HK-2 (cell line): ENCODE measurements at regions not wholly inside any gene's neighbourhood (a gene's known extent, or its start where the extent isn't known, plus 50 kb on each side); places are given as distances from the start of the nearest gene placed in this dataset.
"Not testable (repeated sequence)": the region's sequence is repeated elsewhere in the genome, so short reads cannot be mapped to it uniquely, and the experiment has no call there.

Experiments
- DNase-seq: peaks from one replicate; pipeline ENCODE4 v3.0.0-alpha.2; 2018; ENCODE audit not compliant: unreplicated experiment

DNA sequence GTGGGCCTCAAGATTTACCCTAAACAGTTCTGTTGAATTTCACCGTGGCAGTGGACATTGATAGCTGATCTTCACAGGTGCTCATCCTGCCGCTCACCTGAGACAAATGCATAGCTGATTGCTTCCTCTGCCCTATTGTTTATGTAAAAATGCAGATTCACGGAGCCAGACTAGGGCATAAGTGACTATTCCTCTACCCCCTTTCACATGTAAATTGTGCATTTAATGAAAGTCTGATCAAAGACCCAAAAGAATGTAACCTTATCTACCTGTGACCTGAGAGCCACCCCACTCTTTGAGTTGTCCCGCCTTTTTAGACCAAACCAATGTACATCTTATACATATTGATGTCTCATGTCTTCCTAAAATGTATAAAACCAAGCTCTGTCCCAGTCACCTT, 312.4 kb upstream of the CDH5 start:
- no peak for DNase-seq

DNA sequence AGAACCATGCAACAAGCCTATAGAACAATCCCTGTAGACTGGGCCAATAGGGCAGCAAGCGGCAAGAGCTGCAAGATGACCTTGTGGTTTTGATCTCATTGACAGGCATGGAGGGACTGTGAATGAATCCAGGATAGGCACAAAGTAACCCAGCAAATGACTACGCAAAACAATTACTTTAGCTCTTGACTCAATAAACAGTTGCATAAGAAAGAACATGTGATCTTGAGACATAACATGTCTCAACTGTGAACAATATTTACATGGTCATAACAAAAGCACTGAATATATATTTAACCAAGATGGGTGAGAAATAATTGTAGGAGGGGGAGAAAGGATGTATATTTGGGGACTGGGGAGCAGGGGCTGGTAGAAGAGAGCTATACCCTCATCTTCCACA, 313.7 kb upstream of the CDH5 start:
- no peak for DNase-seq

DNA sequence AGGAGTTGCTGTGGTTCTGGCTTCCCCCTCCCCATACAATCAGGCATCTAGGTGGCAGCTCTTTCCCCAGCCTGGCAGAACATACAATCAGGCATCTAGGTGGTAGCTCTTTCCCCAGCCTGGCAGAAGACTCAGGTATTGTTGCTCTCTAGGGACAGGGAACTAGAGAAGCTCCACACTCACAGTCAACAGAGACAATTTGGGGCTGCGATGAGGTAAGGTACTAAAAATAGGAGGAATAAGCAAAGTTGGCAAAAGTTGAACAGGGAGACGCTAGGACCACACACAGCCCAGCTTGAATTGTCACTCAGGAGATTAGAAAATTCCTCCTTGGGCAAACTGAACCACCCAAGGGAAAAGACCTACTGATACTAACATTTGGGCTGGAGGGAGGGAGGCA, 315.5 kb upstream of the CDH5 start:
- no peak for DNase-seq

DNA sequence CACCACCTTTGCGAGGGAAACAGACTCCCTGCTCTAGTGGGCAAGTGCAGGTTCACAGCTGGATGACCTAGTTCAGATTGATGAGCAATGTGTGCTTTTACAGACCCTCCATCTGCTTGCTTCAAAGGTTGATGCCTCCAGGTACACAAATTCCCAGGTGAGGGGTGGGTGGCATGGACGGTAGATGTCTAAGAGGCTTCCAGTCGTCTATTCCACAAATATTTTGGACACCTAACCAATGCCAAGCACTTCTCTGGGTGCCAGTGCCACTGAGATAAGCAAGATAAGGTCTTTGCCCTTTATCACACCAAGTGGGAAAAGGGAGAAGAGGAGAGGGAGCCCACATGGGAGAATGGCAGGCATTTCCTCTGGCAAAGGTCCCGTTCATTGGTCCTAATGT, 316.6 kb upstream of the CDH5 start:
- DNase-seq = no peak

DNA sequence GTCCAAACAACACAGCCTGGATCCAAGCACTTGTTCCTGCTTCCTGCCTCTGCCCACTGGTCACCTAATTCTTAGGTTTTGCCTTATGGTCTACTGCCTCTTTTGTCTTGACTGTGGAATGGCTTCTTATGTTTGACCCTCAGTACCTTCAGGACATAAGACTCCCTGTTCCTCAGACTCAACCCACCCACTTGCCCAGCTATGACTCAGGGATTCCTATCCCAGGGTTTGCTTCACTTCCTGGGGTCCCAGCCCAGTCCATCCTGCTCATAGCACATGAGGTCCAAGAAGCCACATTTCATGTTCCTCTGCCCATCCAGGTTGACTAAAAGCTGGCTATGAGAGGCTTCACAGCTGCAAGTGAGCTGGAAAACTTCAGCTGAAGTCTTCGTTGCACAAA, 320.9 kb upstream of the CDH5 start:
- no peak for DNase-seq

DNA sequence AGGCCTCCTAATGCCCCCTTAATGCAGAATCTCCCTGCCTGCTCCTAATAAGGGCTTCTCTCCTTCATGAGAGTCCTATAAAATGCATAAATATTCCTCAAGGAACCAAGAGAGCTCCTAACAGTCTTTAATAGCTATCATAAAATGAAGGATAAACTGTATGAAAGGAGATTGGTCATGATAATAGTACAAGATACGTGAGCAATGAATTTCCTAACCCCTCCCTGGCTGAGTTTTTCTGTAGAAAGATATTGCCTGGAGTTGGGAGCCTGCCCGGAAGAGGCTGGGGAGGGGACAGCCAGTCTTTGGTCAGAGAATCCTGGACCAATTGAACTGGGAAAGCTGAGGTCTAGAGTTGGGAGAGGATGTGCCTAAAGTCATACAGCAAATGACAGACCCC, 321.9 kb upstream of the CDH5 start:
- no peak for DNase-seq

DNA sequence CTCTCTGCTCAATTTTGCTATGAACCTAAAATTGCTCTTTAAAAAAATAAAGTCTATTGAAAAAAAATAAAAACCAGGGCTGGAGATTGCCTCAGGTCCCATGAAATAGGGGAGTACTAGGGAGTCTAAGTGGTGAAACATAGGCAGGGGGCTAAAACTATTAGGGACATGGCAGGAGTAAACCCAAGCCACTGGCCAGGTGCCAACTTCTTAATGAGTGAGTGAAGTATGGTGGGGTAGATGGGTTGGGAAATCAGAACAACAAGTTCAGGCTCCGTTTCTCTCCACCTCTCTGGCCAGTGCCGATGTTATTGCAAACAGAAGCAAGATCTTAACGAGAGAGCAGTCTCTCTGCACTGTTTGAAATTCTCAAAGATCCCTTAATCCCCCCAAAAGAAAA, 322.4 kb upstream of the CDH5 start:
- no peak for DNase-seq

DNA sequence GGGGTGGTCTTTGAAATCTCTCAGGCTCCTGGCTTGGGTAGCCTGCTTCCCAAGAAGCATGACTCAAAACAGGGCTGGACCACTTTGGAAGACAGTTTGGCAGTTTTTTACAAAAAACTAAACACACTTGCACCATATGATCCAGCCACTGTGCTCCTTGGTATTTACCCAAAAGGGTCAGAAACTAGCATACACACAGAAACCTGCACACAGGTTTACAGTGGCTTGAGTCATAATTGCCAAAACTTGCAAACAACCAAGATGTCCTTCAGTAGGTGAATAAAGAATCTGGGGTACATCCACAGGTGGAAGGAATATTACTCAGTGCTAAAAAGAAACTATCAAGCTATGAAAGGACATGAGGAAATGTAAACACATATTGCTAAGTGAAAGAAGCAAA, 323.2 kb upstream of the CDH5 start:
- no peak for DNase-seq

DNA sequence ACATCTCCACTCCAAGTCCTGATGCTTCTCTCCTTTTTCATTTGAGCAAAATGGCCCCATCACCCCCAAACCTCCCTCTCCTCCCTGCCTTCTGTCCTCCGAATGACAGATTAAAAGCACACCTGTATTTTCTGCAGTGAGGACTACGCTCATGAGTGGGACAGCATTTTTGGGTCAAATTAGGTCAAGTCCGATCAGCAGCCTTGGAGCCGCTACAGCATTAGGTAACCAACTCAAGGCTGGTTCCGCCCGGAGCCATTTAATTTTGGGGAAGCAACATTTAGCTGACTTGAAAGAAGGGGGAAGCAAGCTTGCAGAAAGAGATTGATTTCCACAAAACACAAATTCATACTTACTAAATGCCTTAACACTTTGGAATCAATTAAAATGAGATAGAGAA, 324.1 kb upstream of the CDH5 start:
- no peak for DNase-seq

DNA sequence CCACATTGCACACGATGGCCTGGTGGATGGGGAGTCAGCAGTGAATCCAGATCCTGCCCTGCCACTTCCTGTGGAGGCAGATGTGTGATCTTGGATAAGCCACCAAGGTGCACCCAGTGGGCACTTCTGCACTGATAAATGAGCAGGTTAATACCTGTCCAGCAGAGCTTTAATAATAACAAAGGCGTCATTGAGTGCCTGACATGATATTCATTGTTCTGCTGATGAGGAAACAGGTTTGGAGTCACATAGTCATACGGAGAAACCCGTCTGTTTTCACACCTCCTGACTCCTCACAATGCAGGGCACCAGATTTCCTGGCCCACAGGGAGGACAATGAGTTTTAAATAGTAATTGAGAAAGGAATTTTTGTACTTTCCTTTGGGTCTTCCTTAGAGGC, 324.6 kb upstream of the CDH5 start:
- no peak for DNase-seq

DNA sequence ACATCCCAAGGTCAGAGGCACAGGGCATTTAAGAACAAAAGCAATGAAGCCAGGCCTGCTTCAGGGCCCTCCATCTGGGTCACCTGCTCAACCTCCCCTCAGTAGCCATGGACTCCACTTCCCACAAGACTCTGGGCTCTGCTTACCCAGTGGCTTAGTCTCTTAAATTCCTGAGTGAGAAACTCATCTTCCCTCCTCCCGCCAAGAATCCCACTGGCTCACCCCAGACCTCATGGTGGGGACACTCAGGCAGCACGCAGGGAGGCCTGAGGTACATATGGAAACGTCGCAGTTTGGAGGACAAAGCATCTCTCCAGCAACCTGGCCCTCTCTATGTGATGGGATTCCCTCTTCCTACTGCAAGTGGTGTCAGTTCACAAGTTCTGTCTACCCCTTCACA, 326.7 kb upstream of the CDH5 start:
- DNase-seq = no peak

DNA sequence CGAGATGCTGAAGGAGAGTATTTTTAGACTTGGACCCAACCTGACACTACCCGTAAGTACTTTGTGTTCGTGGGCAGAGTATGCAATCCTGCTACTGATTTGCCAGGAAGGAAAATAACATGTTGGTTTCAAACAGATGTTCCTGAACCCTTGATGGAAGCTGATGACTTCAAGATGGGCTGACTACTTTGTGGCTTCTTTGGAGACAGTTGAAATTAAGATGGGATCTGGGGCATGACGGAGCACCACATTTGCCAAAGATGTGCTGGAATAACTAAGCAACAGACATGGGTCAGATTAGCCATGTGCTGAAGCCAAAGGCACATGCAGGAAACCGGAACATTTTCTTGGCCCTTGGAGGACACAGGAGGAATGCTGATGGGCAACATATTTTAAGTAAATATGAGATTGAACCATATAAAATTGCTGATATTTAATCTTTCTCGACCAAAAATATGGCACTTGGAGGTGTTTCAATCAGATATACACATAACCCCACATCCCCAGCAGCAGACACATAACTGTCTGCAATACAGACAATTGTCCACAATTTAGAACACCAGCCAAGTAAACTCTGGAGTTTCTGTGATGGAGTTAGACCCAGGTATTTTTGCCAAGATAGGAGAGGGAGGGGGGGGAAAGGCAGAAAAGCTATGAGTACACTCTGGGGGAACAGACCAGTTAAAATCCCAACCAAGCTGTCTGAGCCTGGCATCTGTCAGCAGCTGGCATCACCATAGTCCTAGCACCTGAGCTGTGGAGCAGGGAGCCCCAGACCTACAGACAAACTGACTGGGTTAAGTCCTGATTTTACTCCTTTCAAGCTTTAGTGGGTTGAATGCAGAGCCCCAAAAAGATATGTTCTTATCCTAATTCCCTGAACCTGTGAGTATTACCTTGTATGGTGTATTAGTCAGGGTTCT, 329.4 kb upstream of the CDH5 start:
- no peak for DNase-seq

DNA sequence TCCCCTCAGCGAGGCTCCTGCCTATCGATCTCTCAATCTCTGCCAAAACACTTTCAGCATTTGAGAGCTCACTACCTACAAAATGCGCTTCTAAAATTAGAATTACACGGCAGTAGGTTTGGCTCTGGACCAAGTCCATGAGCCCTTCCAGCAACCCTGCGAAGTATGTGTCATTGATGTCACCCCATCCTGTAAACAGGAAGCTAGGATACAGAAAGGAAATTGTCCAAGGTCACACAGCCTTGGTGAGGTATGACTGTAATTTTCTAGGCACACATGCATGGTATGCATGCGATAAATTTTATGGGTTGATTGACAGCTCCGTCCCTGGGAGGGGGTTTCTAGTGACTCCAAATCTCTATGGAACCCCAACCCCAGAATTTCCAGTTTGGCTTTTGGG, 330.3 kb upstream of the CDH5 start:
- no peak for DNase-seq

DNA sequence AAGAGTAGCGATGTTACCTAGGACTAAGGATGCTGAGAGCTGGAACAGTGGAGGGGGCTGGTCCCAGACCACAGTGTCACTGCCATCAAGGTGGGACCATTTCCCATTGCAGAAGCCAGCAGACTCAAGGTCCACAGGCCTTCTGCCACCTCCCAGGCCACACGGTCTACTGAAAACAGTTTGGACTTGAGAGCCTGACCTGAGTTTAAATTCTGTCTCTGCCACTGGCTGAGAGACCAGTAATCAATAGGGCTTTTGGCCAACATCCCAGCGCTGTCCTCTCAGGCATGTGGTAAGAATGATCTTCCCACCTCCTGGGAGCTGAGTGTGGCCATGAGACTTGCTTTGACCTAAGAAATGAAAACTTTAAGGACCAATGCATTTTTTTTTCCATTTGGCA, 331.4 kb upstream of the CDH5 start:
- DNase-seq = no peak

DNA sequence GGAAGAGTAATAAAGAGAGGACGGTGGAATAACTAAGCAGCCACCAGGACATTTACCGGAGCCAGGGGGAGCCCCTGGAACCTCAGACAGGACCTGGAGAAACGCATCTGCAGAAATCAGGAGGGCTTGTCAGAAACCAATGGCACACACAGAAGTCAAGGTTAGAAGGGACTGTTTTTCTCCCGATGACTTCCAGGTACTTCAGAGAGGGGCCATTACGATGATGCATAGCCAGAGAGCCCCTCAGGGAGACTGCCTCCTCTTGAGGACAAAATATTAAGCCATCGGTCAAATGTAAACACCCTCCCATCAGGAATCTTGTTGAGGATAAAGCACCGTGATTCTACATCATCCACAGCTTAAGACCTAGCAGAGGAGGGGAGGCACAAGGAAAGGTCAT, 333.6 kb upstream of the CDH5 start:
- no peak for DNase-seq

DNA sequence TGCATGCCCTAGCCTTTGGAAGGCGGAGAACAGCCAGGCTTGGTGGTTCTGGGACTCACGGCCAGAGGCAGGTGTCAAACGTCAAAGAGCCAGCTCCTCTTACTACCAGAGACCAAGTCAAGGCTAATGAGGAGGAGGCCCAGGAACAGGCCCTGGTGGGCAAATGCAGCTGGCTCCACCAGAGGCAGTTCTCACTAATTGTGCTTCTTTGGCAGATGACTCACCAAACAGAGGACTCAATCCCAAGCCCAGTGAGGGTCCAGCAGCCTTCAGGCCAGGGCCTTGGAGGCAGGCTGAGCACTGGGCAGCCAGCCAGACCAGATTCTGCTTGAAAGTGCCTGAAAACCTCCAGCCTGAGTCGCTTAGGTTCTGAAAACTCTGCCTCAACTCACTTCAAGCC, 336.5 kb upstream of the CDH5 start:
- no peak for DNase-seq

DNA sequence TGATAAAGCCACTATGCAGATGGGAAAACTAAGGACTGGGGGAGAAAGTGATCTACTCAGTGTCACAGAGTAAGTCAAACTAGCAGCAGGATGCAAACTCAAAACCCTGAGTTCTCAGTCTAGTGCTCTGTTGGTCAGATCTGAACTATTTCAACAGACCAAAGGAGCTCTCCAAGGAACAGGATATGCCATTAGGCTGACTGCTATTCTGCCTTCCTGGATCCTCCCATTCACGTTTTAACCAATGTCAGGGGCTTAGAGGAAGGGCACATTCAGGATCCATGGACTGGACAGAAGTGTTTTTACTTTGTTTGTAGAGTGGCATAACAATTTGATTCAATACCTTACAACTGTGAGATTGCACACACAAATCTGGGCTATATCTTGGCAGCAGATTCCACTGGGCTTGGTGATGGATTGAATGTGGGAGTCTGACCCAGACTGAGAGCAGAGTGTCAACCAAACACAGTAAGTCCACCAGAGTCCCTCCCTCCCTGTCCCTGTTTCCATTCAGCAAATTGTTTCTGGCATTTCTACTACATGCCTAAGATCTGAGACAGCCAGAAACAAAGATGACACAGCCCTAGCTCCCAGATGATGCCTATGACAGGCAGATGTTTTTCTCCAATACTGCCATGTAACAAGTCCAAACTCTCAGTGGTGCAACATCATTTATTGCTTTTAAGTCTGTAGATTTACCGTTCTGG, 337.8 kb upstream of the CDH5 start:
- DNase-seq = no peak

DNA sequence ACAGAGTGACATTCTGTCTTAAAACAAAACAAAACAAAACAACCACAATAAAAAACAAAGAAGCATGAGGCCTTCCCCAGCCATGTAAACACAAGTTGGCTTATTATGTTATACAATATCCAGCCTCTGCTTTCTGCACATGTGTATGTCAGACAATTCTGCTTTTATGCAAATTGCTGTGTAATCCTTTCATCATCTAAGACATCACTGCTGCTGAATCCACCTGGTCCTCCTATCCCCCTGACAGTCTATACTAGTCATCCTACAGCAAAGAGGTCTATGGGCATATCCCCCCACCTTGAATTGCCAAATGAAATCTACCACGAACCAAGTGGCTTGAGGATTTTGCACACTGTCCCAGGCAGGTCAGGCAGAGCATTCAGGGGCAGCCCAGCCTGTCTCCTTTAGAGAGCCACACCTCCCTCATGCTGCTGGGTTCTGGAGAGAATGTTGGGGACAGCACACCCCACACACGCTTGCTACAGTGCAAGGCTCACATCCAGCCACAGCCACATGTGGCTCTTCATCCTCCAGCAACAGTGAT, 339.6 kb upstream of the CDH5 start:
- no peak for DNase-seq

DNA sequence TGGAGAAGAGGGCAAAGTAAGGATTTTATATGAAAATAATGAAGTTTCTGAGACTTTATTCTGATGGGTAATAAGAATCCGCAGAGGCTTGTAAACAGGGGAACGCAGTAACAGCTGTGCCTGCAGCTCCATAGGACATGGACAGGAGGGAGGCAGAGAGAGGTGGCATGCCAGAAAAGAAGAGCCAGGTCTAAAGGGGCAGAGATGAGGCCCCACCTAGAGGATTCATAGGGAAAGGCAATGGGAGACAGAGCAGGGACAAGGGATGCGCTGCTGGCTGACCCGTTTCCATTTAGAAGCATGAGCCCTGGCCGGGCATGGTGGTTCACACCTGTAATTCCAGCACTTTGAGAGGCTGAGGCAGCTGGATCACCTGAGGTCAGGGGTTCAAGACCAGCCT, 340.3 kb upstream of the CDH5 start:
- DNase-seq = no peak

DNA sequence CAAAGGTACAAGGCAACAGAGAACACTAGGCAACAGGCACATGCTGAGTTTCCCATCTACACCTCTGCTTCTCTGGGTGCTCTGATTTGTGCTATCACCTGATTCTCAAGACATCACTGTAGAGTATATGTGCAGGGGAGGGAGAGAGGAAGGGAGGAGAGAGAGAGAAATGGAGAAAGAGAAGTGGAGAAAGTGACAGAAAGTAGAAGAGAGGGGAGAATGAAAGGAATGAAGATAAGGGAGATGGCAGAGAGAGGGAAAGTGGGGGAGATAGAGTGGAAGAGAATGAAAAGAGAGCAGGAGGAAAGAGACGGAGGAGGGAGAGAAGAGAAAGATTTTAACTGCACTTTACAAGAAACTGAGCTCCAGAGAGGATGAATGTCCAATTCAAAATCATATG, 340.7 kb upstream of the CDH5 start:
- DNase-seq = no peak

DNA sequence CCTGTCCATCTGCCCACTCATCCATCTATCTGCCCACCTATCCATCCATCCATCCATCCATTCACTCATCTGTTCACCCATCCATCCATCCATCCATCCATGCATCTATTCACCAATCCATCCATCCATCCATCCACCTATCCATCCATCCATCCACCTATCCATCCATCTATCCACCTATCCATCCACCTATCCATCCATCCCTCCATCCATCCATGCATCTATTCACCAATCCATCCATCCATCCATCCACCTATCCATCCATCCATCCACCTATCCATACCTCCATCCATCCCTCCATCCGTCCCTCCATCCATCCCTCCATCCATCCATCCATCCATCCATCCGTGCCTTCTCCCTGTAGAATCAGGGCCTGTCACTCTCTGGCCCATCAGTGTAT, 341.9 kb upstream of the CDH5 start:
- DNase-seq = not testable (repeated sequence)

DNA sequence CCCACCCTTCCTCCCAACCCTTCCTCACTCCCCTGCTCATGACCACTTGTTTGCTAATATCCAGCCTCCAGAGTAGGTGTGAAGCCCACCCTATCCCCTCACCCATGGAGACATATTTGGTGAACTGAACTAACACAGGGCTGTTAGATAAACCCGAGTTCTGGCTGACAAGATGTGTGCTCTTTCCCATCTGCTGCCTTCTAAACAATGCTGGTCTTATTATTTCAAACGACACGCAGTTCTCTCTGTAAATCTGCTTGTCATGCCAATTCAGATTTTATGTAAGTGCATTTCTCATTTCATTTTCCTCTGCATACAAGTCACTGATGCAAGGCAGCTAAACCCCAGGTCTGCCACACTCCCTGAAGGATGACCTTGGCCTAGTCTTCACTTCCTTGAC, 343.0 kb upstream of the CDH5 start:
- no peak for DNase-seq

DNA sequence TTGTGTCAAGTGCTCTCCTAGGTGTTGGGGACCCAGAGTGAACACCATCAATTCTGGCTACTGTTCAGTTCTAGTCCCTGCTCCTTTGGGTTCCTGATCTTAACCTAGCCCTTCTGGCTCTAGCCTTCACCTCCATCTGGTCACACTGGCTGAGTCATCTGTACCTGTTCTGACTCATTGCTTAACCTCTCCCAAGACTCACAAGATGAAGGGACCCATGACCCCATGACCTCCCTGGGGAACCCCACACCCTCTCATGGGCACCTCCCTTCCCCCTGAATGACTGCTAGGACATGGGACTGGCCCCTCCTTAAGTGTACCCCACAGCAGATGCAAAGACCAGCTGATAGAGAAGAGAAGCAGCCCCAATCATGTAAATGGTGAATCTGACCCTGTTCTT, 345.8 kb upstream of the CDH5 start:
- DNase-seq = no peak
